ENCODE measurements at regions not wholly inside any gene's neighbourhood (a gene's known extent, or its start where the extent isn't known, plus 50 kb on each side); places are given as distances from the start of the nearest gene placed in this dataset.
"Not testable (repeated sequence)": the region's sequence is repeated elsewhere in the genome, so short reads cannot be mapped to it uniquely, and the experiment has no call there.

DNA sequence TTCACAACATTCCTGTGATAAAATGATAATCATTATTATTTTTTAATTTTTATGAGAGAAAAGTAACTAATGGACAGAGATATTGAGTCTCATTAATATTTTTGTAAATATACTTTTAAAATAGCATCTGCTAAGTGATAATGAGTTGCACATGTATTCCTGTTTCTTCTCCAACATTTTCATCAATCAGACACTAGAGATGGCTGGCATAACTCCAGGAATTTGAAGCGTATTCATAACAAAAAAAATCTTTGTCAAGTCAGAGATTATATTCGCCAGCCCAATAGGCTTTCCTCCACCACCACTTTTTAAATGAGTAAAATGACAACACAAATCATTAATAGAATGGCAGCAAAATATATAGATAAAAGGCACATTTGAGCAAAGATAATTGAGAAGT is 524.0 kb upstream of the KCND2 start:
- DNase-seq, result no peak

DNA sequence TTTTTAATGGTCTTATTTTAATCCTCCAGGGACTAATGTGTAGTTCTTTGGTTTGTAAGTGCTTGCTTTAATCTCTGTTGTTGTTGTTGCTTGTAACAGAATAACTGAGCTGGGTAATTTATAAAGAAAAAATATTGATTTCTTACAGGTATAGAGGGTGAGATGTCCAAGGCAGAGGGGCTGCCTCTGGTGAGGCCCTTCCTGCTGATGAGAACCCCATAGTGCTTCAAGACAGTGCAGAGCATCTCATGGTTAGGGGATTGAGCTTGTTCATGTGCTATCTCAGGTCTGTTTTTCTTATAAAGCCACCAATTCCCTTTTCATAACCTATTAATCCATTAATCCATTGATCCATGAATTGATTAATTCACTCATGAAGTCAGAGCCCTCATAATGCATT is 516.3 kb upstream of the KCND2 start:
- DNase-seq, result no peak

DNA sequence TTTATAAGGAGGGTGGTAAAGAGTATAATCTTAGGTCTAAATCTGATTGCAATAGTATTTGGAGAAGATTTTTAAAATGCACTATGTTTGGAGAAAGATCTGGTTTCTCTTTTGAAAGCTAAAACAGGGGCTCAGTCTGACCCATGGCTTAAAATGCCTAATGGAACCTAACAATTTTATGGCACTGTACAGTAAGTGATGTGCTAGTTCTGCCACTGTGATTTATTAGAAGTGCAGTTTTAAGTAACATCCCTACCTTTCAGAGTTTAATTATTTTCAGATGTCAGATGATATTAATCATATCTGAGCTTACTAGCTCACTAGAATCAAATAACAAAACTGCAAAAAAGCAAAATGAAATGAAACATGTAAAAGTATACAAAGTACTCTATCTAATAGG is 514.7 kb upstream of the KCND2 start:
- DNase-seq, result no peak

DNA sequence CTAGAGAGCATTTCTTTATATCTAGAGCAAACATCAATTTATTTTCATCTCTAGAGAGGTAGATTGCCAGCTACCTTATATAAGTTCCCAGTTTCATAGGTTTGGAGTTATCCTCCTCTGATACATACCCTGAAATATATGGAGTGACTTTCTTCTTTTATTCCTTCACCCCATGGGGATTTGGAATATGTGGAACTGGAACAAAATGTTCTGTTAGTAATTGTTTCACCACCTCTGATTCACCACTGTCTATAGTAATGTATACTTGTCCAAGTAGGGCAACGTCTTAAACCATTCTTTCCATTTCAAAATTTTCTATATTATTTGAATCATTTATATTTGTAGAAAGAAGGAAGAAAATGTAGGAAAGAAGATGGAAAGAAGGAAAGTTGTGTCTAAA is 511.2 kb upstream of the KCND2 start:
- DNase-seq, result no peak

DNA sequence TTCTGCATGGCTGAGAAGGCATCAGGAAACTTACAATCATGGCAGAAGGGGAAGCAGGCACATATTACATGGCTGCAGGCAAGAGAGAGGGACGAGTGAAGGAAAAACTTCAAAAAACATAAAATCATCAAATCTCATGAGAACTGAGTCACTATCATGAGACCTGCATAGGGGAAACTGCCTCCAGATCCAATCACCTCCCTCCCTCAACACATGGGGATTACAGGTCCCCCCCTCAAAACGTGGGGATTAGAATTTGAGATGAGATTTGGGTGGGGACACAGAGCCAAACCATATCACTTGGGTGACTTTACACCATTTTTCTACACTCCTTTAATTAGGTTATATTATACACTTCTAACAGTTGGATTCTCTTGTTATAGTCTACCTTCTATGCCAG is 490.7 kb upstream of the KCND2 start:
- no peak for DNase-seq

DNA sequence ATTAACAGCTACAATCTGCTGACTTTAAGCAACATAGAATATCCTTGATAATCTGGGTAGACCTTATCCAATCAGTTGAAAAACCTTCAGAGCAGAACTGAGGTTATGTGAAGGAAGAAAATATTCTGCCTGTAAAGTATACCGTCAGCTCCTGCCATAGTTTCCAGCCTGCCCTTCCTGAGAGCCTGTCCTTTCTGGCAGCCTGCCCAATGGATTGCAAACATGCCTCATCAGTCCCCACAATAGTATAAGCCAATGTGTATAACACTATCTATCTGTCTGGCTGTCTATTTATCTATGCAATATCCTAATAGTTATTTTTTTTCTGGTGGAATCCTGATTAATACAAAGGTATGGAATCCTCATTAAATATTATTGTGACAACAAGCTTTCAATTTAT is 489.2 kb upstream of the KCND2 start:
- DNase-seq, result no peak

DNA sequence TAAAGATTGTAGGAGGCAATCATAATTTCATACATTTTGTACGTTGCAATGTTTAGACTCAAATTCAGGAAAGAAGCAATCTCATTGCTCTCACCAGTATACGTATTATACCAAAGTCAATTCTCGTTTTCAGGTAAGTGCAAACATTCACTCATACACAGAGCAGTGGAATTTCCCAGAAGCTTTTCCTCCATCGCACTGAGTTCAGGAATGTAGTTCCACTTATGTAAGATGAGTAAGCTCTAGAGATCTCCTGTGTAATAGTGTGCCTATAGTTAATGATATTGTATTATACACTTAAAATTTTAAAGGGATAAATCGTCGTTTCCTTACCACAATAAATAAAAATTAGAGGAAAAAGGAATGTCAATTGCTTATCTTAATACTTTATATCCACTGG is 470.8 kb upstream of the KCND2 start:
- DNase-seq, result no peak

DNA sequence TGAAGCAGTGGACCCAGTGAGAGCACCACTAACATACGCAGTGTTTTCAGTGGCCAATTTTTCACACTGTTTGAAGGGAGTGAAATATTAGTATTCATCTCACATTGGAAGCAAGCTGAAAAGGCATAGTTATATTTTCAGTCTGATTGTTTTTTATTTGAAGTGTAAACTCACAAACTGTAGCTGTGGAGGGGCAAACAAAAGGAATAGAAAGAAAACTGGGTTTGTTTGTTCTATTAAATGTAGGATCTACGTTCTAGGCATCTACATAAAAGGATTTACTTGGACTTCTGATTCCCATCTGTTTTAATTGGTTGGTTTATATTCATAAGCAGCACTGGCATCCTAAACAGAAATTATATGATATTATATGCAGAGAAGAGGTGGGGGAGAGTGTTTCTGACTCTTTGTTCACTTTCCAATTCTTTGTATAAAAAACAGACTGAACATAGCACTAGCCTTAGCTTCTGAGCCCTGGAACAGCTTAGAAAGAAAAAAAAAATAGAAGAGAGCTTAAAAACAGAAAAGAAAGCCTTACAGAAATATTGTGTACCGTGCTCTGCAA is 447.8 kb upstream of the KCND2 start:
- DNase-seq, result no peak

DNA sequence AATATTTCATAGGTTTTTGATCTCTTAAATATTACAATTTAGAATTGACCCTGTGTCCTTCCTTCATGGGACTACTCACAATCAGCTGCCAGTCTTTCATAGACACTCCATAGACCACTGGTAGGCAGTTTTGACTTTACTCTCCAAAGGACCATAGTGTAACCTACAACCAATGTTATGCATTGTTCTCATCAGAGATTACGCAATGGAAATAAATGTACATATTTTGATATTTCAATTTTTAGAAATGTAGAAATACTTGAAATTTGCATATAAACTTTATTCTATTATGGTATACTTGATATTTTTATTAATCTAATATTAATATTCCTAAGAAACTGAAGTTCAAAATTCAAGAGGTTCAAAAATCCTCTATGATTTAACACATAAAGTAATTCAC is 446.4 kb upstream of the KCND2 start:
- DNase-seq, result no peak

DNA sequence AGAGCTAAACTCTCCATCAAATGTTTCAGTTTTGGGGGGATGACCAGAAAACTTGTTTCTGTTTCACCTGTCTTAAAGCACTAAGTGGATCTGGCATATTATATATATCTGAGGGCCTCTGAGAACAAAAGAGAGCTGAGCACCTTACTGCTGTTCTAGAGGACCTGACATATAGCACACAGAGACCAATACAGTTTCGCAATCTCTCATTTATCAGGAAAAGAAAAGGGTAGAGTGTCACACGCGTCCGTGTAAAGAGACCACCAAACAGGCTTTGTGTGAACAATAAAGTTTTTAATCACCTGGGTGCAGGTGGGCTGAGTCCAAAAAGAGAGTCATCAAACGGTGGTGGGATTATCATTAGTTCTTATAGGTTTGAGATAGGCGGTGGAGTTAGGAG is 434.5 kb upstream of the KCND2 start:
- no peak for DNase-seq

DNA sequence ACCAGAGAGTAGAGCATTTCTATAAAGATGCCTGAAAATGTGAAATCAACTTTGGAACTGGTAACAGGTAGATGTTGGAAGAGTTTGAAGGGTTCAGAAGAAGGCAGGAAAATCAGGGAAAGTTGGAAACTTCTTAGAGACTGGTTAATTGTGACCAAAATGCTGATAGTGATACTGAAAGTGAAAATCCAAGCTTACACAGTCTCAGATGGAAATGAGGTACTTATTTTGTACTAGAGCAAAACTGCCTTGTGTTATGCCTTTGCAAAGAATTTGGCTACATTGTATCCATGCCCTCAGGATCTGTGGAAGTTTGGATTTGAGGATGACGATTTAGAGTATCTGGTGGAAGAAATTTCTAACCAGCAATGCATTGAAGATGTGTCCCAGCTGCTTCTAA is 430.6 kb upstream of the KCND2 start:
- no peak for DNase-seq

DNA sequence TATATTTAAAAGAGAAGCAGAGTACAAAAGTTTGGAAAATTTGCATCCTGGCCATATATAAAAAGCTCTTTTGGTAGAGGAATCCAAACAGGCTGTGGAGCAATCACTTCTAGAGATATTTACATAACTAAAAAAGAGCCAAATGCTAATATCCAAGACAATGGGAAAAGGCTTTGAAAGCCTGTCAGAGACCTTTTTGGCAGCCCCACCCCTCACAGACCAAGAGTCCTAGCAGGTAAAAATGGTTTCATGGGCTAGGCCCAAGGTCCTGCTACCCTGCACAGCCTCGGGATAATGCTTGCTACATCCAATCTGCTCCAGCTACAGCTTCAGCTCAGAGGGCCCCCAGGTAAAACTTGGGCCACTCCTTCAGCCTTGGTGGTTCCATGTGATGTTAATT is 430.2 kb upstream of the KCND2 start:
- DNase-seq, result no peak

DNA sequence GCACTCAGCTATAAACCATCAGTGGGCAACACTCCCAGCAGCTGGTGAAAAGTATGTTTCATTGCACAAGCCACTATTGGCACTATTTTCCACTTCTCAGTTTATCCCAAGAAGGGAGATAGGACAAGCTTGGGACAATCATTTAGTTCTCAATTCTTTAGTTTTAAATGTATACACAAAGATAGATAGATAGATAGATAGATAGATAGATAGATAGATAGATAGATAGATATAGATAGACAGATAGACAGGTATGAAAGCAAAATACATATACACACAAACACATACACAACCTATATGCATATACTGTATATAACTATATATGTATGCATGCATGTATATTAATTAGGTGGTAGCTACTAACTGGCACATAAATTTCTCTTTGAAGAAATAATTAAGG is 411.6 kb upstream of the KCND2 start:
- DNase-seq, result no peak

DNA sequence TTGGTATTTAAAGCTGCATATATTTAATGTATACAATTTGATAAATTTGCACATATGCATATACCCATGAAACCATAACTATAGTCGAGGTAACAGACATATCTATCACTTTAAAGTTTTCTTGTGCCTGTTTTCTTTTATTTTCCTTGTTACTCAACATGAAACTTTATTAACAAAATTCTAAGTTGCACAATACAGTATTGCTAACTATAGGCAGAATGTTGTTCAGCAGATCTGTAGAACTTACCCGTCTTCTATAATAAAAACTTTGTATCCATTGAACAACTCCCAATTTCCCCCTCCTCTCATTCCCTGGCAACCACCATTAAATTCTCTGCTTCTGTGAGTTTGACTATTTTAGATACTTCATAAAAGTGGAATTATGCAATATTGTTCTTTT is 404.6 kb upstream of the KCND2 start:
- no peak for DNase-seq

DNA sequence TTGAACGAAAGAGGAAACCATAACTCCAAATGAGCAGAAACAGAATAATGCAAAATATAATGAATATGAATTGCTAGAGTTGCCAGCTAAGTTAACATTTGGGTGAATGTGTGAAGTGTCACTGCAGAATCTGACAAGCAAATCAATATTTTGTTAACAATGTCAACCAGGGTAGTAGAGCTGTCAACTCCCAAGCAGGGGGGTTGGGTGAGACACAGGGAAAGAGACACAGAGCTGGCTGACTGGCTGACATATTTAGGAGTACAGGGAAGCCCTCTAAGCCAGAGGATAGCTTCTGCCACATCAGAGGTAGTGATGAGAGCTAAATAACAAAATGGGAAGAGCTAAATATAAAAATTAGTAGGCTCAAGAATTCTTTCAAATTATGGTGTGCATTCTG is 393.1 kb upstream of the KCND2 start:
- DNase-seq, result no peak

DNA sequence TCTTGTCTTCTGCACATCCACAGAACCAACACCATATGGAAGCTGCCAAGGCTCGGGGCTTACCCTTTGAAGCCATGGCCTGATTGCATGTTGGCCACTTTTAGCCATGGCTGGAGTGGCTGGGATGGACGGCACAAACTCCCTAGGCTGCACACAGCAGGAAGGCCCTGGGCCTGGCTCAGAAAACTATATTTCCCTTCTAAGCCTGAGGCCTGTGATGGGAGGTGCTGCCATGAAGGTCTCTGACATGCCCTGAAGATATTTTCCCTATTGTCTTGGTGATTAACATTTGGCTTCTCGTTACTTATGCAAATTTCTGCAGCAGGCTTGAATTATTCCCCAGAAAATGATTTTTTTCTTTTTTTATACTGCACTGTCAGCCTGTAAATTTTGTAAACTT is 387.0 kb upstream of the KCND2 start:
- DNase-seq, result no peak

DNA sequence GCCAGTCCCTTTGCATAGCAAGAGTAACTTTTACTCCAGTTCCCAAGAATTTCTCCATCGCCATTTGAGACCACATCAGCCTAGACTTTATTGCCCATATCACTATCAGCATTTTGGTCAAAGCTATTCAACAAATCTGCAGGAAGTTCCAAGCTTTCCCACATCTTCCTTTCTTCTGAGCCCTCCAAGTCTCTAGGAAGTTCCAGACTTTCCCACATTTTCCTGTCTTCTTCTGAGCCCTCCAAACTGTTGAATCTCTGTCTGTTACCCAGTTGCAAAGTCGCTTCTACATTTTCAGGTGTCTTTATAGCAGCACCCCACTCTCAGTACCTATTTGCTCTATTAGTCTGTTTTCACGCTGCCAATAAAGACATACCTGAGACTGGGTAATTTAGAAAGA is 386.4 kb upstream of the KCND2 start:
- DNase-seq, result not testable (repeated sequence)

DNA sequence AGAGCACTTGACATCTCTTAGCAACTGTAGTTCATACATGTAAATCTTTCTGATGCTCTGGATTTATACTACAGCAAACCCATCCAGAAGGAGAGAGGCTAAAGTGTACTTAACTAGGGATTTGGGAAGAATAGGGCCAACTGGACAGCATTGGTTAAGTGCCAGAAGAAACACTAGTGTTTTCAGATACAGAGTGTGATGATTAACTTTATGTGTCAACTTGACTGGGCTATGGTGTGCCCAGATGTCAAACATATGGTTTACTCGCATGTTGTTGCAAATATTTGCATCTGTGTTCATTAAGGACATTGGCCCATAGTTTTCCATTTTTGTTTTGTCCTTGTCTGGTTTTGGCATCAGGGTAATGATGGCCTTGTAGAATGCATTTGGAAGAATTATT is 384.7 kb upstream of the KCND2 start:
- no peak for DNase-seq

DNA sequence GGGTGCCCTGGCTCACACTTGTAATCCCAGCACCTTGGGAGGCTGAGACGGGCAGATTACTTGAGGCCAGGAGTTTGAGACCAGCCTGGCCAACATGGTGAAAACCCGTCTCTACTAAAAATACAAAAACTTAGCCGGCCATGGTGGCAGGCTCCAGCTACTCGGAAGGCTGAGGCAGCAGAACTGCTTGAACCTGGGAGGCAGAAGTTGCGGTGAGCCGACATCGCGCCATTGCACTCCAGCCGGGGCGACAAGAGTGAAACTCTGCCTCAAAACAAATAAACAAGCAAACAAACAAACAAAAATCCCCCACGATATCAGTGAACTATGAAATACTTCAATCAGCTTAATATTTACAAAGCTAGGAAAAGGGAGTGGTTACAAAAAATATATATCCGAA is 382.3 kb upstream of the KCND2 start:
- DNase-seq, result no peak

DNA sequence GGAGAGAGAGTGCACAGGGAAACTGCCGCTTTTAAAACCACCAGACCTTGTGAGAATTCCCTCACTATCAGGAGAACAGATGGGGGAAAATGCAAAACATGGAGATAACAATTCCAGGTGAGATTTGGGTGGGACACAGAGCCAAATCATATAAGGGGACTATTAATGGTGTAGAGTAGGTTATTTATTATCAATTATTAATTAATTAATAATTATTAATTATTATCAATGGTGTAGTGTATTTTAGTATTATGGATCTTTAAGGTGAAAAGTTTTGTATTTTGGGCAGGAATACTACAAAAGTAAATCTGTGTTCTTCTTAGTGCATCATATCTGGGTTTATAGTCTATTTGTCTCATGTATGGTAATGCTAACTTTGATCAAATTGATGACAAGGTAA is 377.7 kb upstream of the KCND2 start:
- DNase-seq, result no peak

DNA sequence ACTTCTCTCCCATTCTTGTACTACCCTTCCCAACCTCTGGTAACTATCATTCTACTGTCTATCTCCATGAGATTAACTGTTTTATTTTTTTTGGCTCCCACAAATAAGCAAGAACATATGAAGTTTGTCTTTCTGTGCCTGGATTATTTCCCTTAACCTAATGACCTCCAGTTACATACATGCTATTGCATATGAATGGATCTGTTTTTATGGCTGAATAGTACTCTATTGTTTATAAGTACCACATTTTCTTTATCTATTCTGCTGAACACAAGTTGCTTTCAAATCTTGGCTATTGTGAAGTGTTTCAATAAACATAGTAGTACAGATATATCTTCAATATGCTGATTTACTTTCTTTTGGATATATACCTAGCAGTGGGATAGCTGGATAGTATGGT is 376.6 kb upstream of the KCND2 start:
- DNase-seq, result no peak

DNA sequence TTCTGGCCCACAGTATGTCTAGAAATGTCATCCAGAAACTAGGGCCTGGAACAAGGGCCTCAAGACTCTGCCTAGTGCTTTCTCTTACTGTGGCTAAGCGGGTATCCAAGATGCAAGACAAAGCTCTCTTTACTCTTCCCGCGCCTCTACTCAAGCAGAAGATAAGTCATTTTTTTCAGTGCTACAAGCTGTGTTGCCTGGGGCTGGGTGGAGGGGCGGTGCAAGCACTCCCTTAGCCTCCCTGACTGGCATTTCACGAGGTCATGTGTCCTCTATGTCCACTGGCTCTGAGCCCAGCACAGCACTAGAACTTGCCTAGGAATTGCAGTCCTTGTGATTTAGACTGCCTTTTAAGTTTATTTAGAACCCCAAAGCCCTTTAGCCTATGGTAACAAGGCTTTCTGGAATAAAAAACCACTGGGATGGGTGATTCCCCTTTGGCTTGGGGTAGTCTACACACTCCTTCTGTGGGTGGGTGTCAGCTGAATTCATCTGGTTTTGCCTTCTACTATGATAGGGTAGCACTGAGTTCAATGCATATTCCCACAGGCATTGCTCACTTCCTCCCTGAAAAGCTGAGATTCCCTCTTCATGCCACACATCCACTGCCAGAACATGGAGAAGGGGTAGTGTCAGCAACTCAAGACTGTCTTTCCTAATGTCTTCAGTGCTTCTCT is 371.8 kb upstream of the KCND2 start:
- no peak for DNase-seq

DNA sequence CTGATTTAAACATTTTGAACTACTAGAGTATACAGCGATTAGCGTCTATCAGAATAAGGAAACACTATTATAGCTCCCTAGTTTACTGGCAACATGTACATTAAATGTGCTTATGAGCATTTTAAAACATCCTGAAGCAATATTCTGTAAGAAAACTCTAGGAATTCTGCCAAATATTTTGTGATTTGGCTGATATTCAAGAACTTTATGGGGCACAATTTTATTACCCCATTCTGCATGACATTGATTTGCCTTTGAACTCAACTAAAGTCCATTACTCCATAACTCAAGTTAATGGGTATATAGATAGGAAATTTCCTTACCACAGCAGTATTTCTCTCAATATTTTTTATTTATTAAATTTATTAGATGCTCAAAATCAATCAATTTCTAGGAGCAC is 369.9 kb upstream of the KCND2 start:
- no peak for DNase-seq

DNA sequence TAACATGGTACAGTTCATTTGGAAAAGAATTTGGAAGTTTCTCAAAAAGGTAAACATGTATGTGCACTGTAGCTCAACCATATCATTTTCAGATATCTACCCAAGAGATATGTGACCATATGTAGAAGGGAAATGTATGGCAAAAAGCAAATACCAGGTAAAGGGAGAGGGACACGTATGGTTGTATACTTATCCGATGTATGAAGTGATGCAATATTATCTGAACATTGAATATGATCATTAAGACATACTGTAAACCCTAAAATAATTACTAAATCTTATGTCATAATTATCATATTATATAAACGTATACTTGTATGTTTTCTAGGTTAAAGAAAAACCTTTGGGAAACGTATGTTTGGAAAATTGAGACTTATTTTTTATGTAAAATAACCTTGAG is 367.5 kb upstream of the KCND2 start:
- no peak for DNase-seq

DNA sequence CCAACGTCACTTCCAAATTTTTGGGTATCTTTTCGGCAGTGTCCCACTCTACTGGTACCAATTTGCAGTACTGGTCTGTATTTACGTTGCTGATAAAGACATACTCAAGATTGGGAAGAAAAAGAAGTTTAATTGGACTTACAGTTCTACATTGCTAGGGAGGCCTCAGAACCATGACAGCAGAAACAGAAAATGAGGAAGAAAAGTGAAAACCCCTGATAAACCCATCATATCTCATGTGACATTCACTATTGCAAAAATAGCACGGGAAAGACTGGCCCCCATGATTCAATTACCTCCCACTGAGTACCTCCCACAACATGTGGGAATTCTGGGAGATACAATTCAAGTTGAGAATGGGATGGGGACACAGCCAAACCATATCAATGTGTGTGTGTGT is 364.0 kb upstream of the KCND2 start:
- DNase-seq, result no peak

DNA sequence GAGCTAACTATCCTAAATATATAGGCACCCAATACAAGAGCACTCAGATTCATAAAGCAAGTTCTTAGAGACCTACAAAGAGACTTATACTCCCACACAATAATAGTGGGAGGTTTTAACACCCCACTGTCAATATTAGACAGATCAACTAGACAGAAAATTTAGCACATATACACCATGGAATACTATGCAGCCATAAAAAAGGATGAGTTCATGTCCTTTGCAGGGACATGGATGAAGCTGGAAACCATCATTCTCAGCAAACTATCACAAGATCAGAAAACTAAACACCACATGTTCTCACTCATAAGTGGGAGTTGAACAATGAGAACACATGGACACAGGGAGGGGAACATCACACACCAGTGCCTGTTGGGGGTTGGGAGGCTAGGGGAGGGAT is 358.9 kb upstream of the KCND2 start:
- not testable (repeated sequence) for DNase-seq
